ENCODE measurements at regions not wholly inside any gene's neighbourhood (a gene's known extent, or its start where the extent isn't known, plus 50 kb on each side); places are given as distances from the start of the nearest gene placed in this dataset.
"Not testable (repeated sequence)": the region's sequence is repeated elsewhere in the genome, so short reads cannot be mapped to it uniquely, and the experiment has no call there.

GRCh38 chr6:27795697-27796494, 116.3 kb downstream of the OR2B2 start:
- TF ChIP-seq, protein P1, sequence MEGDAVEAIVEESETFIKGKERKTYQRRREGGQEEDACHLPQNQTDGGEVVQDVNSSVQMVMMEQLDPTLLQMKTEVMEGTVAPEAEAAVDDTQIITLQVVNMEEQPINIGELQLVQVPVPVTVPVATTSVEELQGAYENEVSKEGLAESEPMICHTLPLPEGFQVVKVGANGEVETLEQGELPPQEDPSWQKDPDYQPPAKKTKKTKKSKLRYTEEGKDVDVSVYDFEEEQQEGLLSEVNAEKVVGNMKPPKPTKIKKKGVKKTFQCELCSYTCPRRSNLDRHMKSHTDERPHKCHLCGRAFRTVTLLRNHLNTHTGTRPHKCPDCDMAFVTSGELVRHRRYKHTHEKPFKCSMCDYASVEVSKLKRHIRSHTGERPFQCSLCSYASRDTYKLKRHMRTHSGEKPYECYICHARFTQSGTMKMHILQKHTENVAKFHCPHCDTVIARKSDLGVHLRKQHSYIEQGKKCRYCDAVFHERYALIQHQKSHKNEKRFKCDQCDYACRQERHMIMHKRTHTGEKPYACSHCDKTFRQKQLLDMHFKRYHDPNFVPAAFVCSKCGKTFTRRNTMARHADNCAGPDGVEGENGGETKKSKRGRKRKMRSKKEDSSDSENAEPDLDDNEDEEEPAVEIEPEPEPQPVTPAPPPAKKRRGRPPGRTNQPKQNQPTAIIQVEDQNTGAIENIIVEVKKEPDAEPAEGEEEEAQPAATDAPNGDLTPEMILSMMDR (conservative IDR thresholded peaks at IDR 0.05; ENCODE audit: low read depth): peak; percentile 75
- no peak overlapping the region for H3K27ac ChIP-seq
- POLR2A ChIA-PET (ENCODE audit: low non-redundant PET): no interaction called here
- CTCF ChIA-PET: interaction anchor here (0.6 to 1.4 kb wide), 7 partner anchors 10 to 178 kb away, joined by 3 to 6 read pairs (median 3); a partner anchor contains a TSS
- peak; percentile 74 for DNase-seq (ENCODE audit: low spot score)

GRCh38 chr6:27791182-27791943, 120.8 kb downstream of the OR2B2 start:
- ChIA-PET CTCF (interaction anchor here (0.6 to 1.0 kb wide), 4 partner anchors 19 to 1137 kb away, joined by 3 to 9 read pairs (median 3); no protein-coding TSS in a partner anchor), POLR2A (ENCODE audit: low non-redundant PET) (no interaction called here)
- peak overlapping the region; percentile 76 for H3K27ac ChIP-seq
- TF ChIP-seq, protein P1 (conservative IDR thresholded peaks at IDR 0.05; ENCODE audit: low read depth): no peak
- DNase-seq (ENCODE audit: low spot score): peak; percentile 44

DNA sequence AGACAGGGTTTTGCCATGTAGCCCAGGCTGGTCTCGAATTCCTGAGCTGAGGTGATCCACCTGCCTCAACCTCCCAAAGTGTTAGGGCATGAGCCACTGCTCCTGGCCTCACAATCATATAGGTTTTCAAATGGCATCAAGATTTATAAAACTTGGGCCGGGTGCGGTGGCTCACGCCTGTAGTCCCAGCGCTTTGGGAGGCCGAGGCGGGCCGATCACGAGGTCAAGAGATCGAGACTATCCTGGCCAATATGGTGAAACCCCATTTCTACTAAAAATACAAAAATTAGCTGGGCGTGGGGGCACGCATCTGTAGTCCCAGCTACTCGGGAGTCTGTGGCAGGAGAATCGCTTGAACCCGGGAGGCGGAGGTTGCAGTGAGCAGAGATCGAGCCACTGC, 123.8 kb downstream of the OR2B2 start:
- DNase-seq (ENCODE audit: low spot score); H3K27ac ChIP-seq; POLR2A ChIA-PET (ENCODE audit: low non-redundant PET): not testable (repeated sequence)
- CTCF ChIA-PET: interaction anchor here (1.9 kb wide), 1 partner anchor 15 kb away, joined by 5 read pairs; no protein-coding TSS in a partner anchor

GRCh38 chr6:27786048-27786447, 126.1 kb downstream of the OR2B2 start:
- no peak overlapping the region for H3K27ac ChIP-seq
- POLR2A ChIA-PET (ENCODE audit: low non-redundant PET): no interaction called here
- TF ChIP-seq, protein P1 (conservative IDR thresholded peaks at IDR 0.05; ENCODE audit: low read depth): no peak
- CTCF ChIA-PET: interaction anchor here (1.1 kb wide), 1 partner anchor 10 kb away, joined by 3 read pairs; no protein-coding TSS in a partner anchor
- DNase-seq (ENCODE audit: low spot score): no peak

DNA sequence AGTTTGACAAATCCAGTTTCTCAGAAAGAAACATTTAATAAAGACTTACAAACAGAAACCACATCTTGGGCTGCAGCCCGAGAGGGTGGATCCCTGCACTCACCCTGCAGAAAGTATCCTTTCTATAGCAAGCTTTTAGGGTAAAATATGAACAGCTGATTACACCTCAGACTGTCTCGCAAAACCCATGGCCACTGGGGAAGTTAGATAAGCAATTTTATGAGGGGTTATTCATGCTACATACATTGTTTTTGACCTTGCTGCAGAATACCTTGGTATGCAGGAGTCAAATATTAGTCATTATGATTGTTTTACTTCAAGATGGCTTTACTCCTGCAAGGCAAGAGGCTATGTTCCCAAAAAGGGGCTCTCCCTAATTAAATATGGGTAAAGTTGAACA, 126.9 kb downstream of the OR2B2 start:
- DNase-seq (ENCODE audit: low spot score): no peak
- ChIA-PET POLR2A (ENCODE audit: low non-redundant PET) (no interaction called here), CTCF (interaction anchor here (0.5 to 1.8 kb wide), 3 partner anchors 13 to 627 kb away, joined by 3 to 6 read pairs (median 3); no protein-coding TSS in a partner anchor)
- TF ChIP-seq, protein P1 (conservative IDR thresholded peaks at IDR 0.05; ENCODE audit: low read depth): no peak
- no peak overlapping the region for H3K27ac ChIP-seq

DNA sequence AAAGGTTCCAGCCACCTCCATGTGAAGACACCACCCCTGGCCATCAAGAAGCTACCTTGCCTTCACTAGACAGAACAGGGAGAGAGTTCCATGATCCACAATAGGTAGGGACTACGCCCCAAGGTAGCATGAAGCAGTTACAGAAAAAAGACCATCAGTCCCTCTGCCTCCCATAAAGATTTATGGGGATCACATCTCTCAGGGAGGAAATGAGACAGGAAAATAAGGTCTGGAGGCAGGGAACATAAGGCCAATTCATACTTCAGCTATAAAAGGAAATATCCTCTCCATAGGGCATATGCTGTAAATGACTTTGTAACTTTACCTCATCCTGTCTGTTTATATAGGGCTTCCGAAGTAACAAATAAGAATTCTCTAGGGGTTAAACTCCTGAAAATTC, 129.4 kb downstream of the OR2B2 start:
- ChIA-PET POLR2A (ENCODE audit: low non-redundant PET) (no interaction called here), CTCF (interaction anchor here (1.5 kb wide), 1 partner anchor 10 kb away, joined by 4 read pairs; no protein-coding TSS in a partner anchor)
- TF ChIP-seq, protein P1 (conservative IDR thresholded peaks at IDR 0.05; ENCODE audit: low read depth): no peak
- H3K27ac ChIP-seq: no peak overlapping the region
- DNase-seq (ENCODE audit: low spot score): no peak

Data from RWPE1 (cell line).